Naive thymus-derived CD4-positive, alpha-beta T cell (primary cell): ENCODE measurements at regions not wholly inside any gene's neighbourhood (a gene's known extent, or its start where the extent isn't known, plus 50 kb on each side); places are given as distances from the start of the nearest gene placed in this dataset.

ENCODE experiments used
- ATAC-seq: fragments of 150-1000 bp; cut with Tn5 transposase; 2 replicates; pipeline ENCODE4 v1.10.0; 2021; ENCODE audit warnings: mild to moderate bottlenecking, moderate library complexity
- CTCF ChIA-PET: fragments of 350-600 bp; sonication (Branson Sonifier 250); formaldehyde crosslinking; loops from one replicate; lab custom pipeline; 2021; ENCODE audit warnings: antibody characterized with exemption; lab: Charles Lee
- POLR2A ChIA-PET: fragments of 350-600 bp; sonication (Branson Sonifier 250); formaldehyde crosslinking; loops from one replicate; lab custom pipeline; 2021; ENCODE audit warnings: antibody characterized with exemption, inconsistent platforms; lab: Charles Lee
- DNase-seq, 9 donors: peaks; one replicate each; pipeline versions ENCODE4 v3.0.0 to v3.0.0-alpha.2; 2020 to 2022; ENCODE audit warnings: mixed read lengths in 1 of 9
- H3K27ac ChIP-seq: one replicate; pipeline ENCODE4 v1.7.0; 2013; ENCODE audit warnings: mild to moderate bottlenecking, low read depth, low read length, moderate library complexity
- H3K27me3 ChIP-seq, 2 donors: one replicate each; pipeline ENCODE4 v1.7.0; 2013; ENCODE audit warnings: low read length in 2 of 2, mild to moderate bottlenecking in 2 of 2, moderate library complexity in 2 of 2; ENCODE audit not compliant: control insufficient read depth in 2 of 2, insufficient read depth in 2 of 2
- H3K36me3 ChIP-seq, 3 experiments: 1 replicate in 2 of 3; 2 replicates in 1 of 3; pipeline ENCODE4 v1.7.0; 2013; ENCODE audit warnings: low read length in 3 of 3, mild to moderate bottlenecking in 3 of 3, moderate library complexity in 1 of 3; ENCODE audit not compliant: insufficient read depth in 3 of 3, control insufficient read depth in 2 of 3
- H3K4me1 ChIP-seq, 2 donors: one replicate each; pipeline ENCODE4 v1.7.0; 2013; ENCODE audit warnings: low read length in 2 of 2, mild to moderate bottlenecking in 2 of 2, moderate library complexity in 1 of 2; ENCODE audit not compliant: control insufficient read depth in 2 of 2, insufficient read depth in 2 of 2
- H3K4me3 ChIP-seq: 2 replicates; pipeline ENCODE4 v1.7.0; 2013; ENCODE audit warnings: mild to moderate bottlenecking, low read length
- H3K9me3 ChIP-seq, 3 experiments: 1 replicate in 2 of 3; 2 replicates in 1 of 3; pipeline ENCODE4 v1.7.0; 2013; ENCODE audit warnings: low read length in 3 of 3; ENCODE audit not compliant: control insufficient read depth in 2 of 3
- H3K27ac Mint-ChIP-seq, 9 donors: one replicate each; pipeline ENCODE4 v1.8.0; 2020 to 2022; ENCODE audit warnings: mixed read lengths in 9 of 9, mild to moderate bottlenecking in 8 of 9, moderate library complexity in 5 of 9, inconsistent platforms in 2 of 9
- H3K27me3 Mint-ChIP-seq, 5 donors: one replicate each; pipeline ENCODE4 v1.8.0; 2021 to 2022; ENCODE audit warnings: mixed read lengths in 5 of 5, mild to moderate bottlenecking in 1 of 5
- H3K36me3 Mint-ChIP-seq, 5 donors: one replicate each; pipeline ENCODE4 v1.8.0; 2020 to 2022; ENCODE audit warnings: mixed read lengths in 5 of 5, mild to moderate bottlenecking in 3 of 5, inconsistent platforms in 1 of 5
- H3K4me1 Mint-ChIP-seq, 7 donors: one replicate each; pipeline ENCODE4 v1.8.0; 2020 to 2022; ENCODE audit warnings: mixed read lengths in 7 of 7, mild to moderate bottlenecking in 3 of 7, inconsistent platforms in 1 of 7
- H3K4me3 Mint-ChIP-seq, 10 donors: one replicate each; pipeline ENCODE4 v1.8.0; 2020 to 2022; ENCODE audit warnings: mild to moderate bottlenecking in 10 of 10, mixed read lengths in 10 of 10, moderate library complexity in 6 of 10, inconsistent platforms in 2 of 10
- H3K9me3 Mint-ChIP-seq, 11 donors: one replicate each; pipeline ENCODE4 v1.8.0; 2020 to 2022; ENCODE audit warnings: mixed read lengths in 11 of 11, mild to moderate bottlenecking in 4 of 11, inconsistent platforms in 1 of 11, moderate library complexity in 1 of 11
- intact Hi-C, 2 donors: fragments of 100-400 bp; cut with micrococcal nuclease; formaldehyde crosslinking; loops; one replicate each; pipeline ENCODE4 v1.15.1; 2023

DNA sequence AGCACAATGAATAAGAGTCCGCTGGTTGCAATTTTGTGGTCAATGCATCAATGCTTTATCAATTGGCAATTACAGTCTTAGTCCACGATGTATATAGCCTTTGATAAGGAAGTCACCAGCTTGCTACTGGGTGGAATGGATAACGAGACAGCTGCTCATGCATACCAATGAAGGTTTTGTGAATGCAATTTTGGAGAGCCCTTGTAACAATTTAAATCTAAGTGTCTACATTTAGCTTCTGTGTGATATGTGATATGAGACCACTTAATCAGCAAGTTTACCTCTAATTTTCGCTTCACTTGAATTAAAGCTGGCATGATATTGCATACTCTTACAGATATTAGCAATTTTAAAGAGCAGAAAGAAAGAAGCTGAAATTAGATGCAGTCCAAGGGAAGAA is 543.9 kb downstream of the RNF144B start:
- DNase-seq = no peak

DNA sequence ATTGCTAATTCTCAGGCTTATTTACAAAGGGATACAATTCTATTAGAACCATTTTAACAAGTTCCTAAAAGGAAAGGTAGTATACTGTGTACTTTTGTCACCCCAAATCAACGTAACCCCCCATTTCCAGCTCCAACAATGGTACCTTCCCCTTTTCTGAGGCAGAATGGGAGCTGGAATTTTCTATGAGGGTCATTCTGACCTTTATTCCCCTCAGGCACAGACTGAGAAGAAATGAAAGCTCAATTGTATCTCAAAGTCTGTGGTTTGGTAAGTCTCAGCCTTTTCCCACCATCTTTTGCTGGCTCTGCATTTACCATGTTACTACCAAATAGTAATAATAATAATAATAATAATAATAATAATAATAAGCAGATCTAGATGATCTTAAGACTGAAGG is 571.0 kb downstream of the RNF144B start:
- no peak for ATAC-seq
- no peaks in the 10 kb centered on the region for H3K36me3 Mint-ChIP-seq
- H3K4me3 ChIP-seq = no peak overlapping the region
- no peaks in the 10 kb centered on the region for H3K9me3 ChIP-seq
- no peak for DNase-seq
- no peaks in the 10 kb centered on the region for H3K27me3 ChIP-seq
- intact Hi-C loops = no loop called here
- H3K36me3 ChIP-seq = no peaks in the 10 kb centered on the region
- H3K4me1 ChIP-seq = no peaks in the 10 kb centered on the region
- no peak overlapping the region for H3K4me3 Mint-ChIP-seq
- no peaks in the 10 kb centered on the region for H3K27me3 Mint-ChIP-seq
- peaks cover 0 to 1% (median 0%) of the 10 kb centered on the region in 7 donors for H3K4me1 Mint-ChIP-seq
- H3K27ac ChIP-seq = no peak overlapping the region
- H3K9me3 Mint-ChIP-seq = peaks cover 0 to 12% (median 0%) of the 10 kb centered on the region in 11 donors
- POLR2A ChIA-PET = no interaction called here
- no peak overlapping the region for H3K27ac Mint-ChIP-seq
- CTCF ChIA-PET = no interaction called here

More for the DNA sequence above, 543.9 kb downstream of the RNF144B start:
- H3K27ac Mint-ChIP-seq = no peak overlapping the region
- no peaks in the 10 kb centered on the region for H3K27me3 ChIP-seq
- H3K4me3 ChIP-seq = no peak overlapping the region
- H3K4me1 Mint-ChIP-seq = no peaks in the 10 kb centered on the region
- no peaks in the 10 kb centered on the region for H3K4me1 ChIP-seq
- H3K9me3 ChIP-seq = no peaks in the 10 kb centered on the region
- ATAC-seq = no peak
- H3K9me3 Mint-ChIP-seq = peaks cover 0 to 21% (median 2%) of the 10 kb centered on the region in 11 donors
- CTCF ChIA-PET = no interaction called here
- intact Hi-C loops = no loop called here
- no peak overlapping the region for H3K4me3 Mint-ChIP-seq
- H3K27me3 Mint-ChIP-seq = no peaks in the 10 kb centered on the region
- H3K27ac ChIP-seq = no peak overlapping the region
- POLR2A ChIA-PET = no interaction called here
- H3K36me3 Mint-ChIP-seq = no peaks in the 10 kb centered on the region
- no peaks in the 10 kb centered on the region for H3K36me3 ChIP-seq

DNA sequence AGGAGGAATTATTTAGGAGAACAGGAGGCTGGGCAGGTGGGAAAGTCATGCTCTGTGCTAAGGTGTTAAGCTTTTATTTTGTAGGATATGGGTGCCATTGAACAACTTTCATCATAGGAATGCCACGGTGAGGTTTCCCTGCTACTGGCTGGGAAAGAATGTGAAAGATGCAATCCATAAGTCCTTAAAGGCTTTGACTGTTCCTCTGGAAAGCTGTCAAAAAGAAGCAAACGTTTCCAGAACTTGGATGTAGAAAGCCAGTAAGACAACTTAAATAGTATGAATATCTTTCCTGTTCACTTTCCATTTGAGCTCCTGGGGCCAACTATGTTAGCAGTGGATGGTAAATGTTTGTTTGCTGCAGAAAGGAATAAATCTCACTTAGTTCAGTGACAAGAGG is 574.4 kb downstream of the RNF144B start:
- POLR2A ChIA-PET = no interaction called here
- H3K9me3 ChIP-seq = no peaks in the 10 kb centered on the region
- DNase-seq (no peak), ATAC-seq (no peak)
- CTCF ChIA-PET = no interaction called here
- H3K4me1 Mint-ChIP-seq = no peaks in the 10 kb centered on the region
- no peaks in the 10 kb centered on the region for H3K27me3 ChIP-seq
- H3K36me3 Mint-ChIP-seq = no peaks in the 10 kb centered on the region
- no peak overlapping the region for H3K4me3 Mint-ChIP-seq
- peaks cover 0 to 27% (median 5%) of the 10 kb centered on the region in 11 donors for H3K9me3 Mint-ChIP-seq
- H3K27ac ChIP-seq = no peak overlapping the region
- H3K27ac Mint-ChIP-seq = no peak overlapping the region
- no peak overlapping the region for H3K4me3 ChIP-seq
- no peaks in the 10 kb centered on the region for H3K27me3 Mint-ChIP-seq
- H3K36me3 ChIP-seq = no peaks in the 10 kb centered on the region
- H3K4me1 ChIP-seq = no peaks in the 10 kb centered on the region
- intact Hi-C loops = no loop called here

DNA sequence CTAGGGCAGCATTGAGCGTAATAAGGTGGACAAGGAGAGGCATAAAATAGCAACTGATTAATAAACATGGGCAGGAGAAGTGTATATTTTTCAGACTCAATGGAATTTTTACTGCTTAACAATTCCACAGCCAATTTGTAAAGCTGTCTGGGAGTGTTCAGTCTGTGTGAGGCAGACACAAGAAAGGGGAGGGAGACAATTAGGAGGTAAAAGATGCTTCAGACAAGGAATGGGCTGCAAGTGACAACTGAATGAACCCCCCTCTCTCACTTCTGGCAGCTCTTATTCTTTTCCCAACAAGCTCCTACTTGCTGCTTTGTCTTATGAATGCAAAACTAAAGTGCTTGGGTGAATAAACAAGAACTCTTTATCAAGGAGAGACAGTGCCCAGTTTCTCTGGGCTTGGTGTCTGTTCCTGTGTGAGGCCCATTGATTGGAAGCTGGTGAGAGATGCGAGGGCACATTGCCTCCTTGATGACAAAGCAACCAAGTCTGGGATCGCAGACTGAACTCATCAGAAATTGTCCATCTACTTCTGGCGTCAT is 575.3 kb downstream of the RNF144B start:
- no peak for ATAC-seq
- no peak for DNase-seq
- CTCF ChIA-PET = no interaction called here
- H3K4me1 Mint-ChIP-seq = no peaks in the 10 kb centered on the region
- no peaks in the 10 kb centered on the region for H3K9me3 ChIP-seq
- no peak overlapping the region for H3K4me3 ChIP-seq
- intact Hi-C loops = no loop called here
- H3K36me3 Mint-ChIP-seq = no peaks in the 10 kb centered on the region
- POLR2A ChIA-PET = no interaction called here
- H3K27ac ChIP-seq = no peak overlapping the region
- no peaks in the 10 kb centered on the region for H3K4me1 ChIP-seq
- H3K4me3 Mint-ChIP-seq = no peak overlapping the region
- no peak overlapping the region for H3K27ac Mint-ChIP-seq
- H3K27me3 Mint-ChIP-seq = no peaks in the 10 kb centered on the region
- H3K9me3 Mint-ChIP-seq = peaks cover 0 to 24% (median 5%) of the 10 kb centered on the region in 11 donors
- H3K27me3 ChIP-seq = no peaks in the 10 kb centered on the region
- no peaks in the 10 kb centered on the region for H3K36me3 ChIP-seq

DNA sequence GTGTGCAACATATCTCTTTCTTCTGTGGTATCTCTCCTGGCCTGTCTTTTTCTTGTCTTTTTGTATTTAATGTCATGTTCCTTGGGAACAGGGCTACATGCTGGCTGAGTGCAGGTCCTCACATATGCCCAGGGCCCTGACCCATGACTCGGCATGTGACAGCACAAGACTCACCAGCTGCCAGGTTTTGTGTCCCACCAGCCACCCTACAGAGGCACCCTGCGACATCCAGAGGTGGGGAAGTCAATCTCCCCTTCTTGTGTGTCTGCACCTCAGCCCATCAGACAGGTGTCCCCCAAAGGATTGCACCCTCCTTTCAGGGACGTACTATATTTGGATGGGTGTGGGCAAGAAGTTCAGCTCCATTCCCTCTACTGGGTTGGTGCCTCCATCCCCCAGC is 576.3 kb downstream of the RNF144B start:
- H3K9me3 ChIP-seq = no peaks in the 10 kb centered on the region
- peaks cover 0 to 5% (median 0%) of the 10 kb centered on the region in 5 donors for H3K36me3 Mint-ChIP-seq
- H3K9me3 Mint-ChIP-seq = peaks cover 0 to 26% (median 6%) of the 10 kb centered on the region in 11 donors
- H3K4me3 Mint-ChIP-seq = no peak overlapping the region
- H3K36me3 ChIP-seq = no peaks in the 10 kb centered on the region
- intact Hi-C loops = no loop called here
- no peaks in the 10 kb centered on the region for H3K4me1 Mint-ChIP-seq
- H3K4me1 ChIP-seq = no peaks in the 10 kb centered on the region
- no peaks in the 10 kb centered on the region for H3K27me3 Mint-ChIP-seq
- no peak overlapping the region for H3K4me3 ChIP-seq
- DNase-seq = no peak
- H3K27ac Mint-ChIP-seq = no peak overlapping the region
- ChIA-PET POLR2A (no interaction called here), CTCF (no interaction called here)
- no peaks in the 10 kb centered on the region for H3K27me3 ChIP-seq
- ATAC-seq = no peak
- no peak overlapping the region for H3K27ac ChIP-seq

DNA sequence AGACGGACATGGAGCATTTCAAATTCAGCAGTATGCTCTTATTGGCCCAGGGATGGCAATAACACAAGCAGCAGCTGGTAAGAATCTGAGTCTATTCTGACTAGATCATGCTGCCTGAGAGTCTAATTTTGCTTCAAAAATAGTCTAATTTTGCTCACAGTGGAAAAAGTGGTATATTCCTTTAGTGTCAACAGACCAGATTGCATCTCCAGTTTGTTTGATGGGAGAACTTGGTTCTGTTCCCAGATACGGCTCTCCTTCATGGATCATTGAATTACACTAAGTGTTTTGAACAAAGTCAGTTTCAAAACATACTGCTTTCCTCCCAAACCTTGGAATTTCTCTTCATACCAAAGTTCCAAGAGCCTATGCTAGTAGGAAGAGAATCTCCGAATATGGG is 586.1 kb downstream of the RNF144B start:
- peaks cover 0 to 5% (median 0%) of the 10 kb centered on the region in 11 donors for H3K9me3 Mint-ChIP-seq
- no peak for DNase-seq
- intact Hi-C loops = no loop called here
- ATAC-seq = no peak
- ChIA-PET CTCF (no interaction called here), POLR2A (no interaction called here)
- H3K27me3 ChIP-seq = no peaks in the 10 kb centered on the region
- no peak overlapping the region for H3K4me3 ChIP-seq
- no peaks in the 10 kb centered on the region for H3K9me3 ChIP-seq
- no peaks in the 10 kb centered on the region for H3K27me3 Mint-ChIP-seq
- H3K27ac Mint-ChIP-seq = no peak overlapping the region
- H3K4me1 ChIP-seq = no peaks in the 10 kb centered on the region
- H3K36me3 Mint-ChIP-seq = no peaks in the 10 kb centered on the region
- no peaks in the 10 kb centered on the region for H3K4me1 Mint-ChIP-seq
- no peak overlapping the region for H3K27ac ChIP-seq
- H3K4me3 Mint-ChIP-seq = no peak overlapping the region
- H3K36me3 ChIP-seq = no peaks in the 10 kb centered on the region

DNA sequence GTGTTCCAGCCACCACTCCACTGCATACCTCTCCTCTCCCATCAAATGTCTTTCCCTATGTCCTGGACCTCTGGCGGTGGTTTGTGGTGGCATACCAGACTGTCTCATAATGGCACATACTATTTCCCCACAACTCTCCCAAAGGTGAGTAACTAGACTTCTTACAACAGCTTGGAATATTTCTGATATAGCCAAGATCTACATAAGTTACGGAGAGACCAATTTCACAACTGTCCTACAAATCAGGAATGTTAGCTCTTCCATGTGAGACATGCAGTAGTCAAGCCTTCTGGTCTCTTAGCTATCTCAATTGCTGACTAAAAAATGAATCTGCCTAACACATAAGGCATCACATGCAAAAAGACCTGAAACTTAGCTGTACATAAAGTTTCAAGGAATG is 588.9 kb downstream of the RNF144B start:
- CTCF ChIA-PET = no interaction called here
- Mint-ChIP-seq H3K27ac (no peak overlapping the region), H3K36me3 (no peaks in the 10 kb centered on the region), H3K9me3 (peaks cover 0 to 5% (median 2%) of the 10 kb centered on the region in 11 donors), H3K4me3 (no peak overlapping the region), H3K4me1 (no peaks in the 10 kb centered on the region), H3K27me3 (no peaks in the 10 kb centered on the region)
- Histone ChIP-seq H3K36me3 (no peaks in the 10 kb centered on the region), H3K9me3 (no peaks in the 10 kb centered on the region), H3K4me1 (no peaks in the 10 kb centered on the region), H3K4me3 (no peak overlapping the region), H3K27ac (no peak overlapping the region), H3K27me3 (no peaks in the 10 kb centered on the region)
- no peak for ATAC-seq
- POLR2A ChIA-PET = no interaction called here
- intact Hi-C loops = no loop called here
- no peak for DNase-seq
